Activated naive CD4-positive, alpha-beta T cell treated with anti-CD3 and anti-CD28 coated beads, Interleukin-2, amount 50 U/mL, for 24 hours (primary cell): ENCODE measurements at regions not wholly inside any gene's neighbourhood (a gene's known extent, or its start where the extent isn't known, plus 50 kb on each side); places are given as distances from the start of the nearest gene placed in this dataset.

Experiments used
- H3K27ac Mint-ChIP-seq: one replicate; pipeline ENCODE4 v1.8.0; 2021; ENCODE audit warnings: mild to moderate bottlenecking, mixed read lengths
- H3K27me3 Mint-ChIP-seq: one replicate; pipeline ENCODE4 v1.8.0; 2021; ENCODE audit warnings: mixed read lengths
- H3K36me3 Mint-ChIP-seq: one replicate; pipeline ENCODE4 v1.8.0; 2021; ENCODE audit warnings: mixed read lengths
- H3K4me1 Mint-ChIP-seq: one replicate; pipeline ENCODE4 v1.8.0; 2021; ENCODE audit warnings: mixed read lengths
- H3K4me3 Mint-ChIP-seq: one replicate; pipeline ENCODE4 v1.8.0; 2021; ENCODE audit warnings: mild to moderate bottlenecking, mixed read lengths
- H3K9me3 Mint-ChIP-seq: one replicate; pipeline ENCODE4 v1.8.0; 2021; ENCODE audit warnings: mixed read lengths

DNA sequence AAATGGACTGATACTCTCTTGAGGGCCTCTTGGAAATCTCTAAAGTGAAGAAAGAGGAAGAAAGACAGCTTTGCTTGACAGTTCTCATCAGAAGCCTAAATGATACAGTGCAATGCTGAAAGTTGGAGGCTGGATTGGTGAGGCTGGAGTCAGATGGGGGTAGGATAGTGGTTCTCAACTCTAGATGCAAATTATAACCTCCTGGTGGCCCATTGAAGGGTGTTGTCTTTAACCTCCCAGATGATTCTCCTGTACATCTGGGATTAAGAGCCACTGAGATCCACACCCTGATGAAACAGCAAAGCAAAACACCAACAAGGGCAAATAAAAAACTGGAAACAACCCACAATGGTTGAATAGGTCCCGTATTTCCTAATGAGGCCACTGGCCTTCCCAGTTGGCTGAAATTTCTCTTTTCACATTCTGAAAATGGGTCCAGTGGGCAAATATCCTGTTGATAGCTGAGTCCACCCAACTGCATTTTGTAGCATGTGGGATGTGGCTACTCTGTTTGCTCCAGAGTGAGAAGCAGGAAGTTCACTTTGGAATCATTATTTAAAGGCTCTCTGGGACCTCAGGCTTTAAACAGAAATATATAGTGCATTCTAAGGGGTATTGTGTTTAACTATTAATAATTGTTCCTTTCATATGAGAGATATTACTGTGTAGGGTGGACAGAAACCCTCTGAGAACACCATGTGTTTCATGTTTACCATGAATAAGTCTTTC, 208.1 kb downstream of the SOX4 start:
- H3K36me3 Mint-ChIP-seq: no peaks in the 10 kb centered on the region
- no peak overlapping the region for H3K4me3 Mint-ChIP-seq
- no peaks in the 10 kb centered on the region for H3K27me3 Mint-ChIP-seq
- no peak overlapping the region for H3K27ac Mint-ChIP-seq
- no peaks in the 10 kb centered on the region for H3K4me1 Mint-ChIP-seq
- no peaks in the 10 kb centered on the region for H3K9me3 Mint-ChIP-seq

DNA sequence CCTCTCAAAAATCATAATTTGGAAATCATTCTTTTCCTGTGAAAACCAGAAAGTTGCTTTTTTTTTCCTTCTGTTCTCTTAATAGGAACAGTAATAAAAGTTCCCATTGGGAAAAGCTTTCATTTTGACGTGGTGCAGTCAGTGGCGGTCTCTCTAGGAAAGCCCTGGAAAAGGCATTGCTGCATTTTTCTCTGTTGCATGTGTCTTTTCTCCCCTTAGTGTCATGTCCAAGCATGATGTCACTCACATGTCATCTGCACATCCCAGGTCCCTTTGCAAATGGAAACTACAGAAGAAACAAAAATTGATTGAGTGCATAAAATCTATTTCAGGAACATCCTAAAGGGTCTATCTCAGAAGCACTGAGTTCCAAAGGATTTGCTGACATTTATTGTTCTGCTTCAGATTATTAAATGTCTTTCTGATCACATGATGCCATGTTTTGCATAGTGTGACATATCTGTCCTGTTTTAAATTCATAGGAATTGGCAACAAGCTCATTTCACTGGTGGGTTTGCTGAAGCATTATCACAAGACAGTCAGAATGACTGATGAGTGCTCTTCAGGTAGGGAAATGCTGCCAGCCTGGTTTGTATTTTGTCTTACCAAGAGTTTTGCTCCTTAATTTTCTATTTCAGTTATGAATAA, 208.7 kb downstream of the SOX4 start:
- Mint-ChIP-seq H3K4me1 (no peaks in the 10 kb centered on the region), H3K27ac (no peak overlapping the region), H3K27me3 (no peaks in the 10 kb centered on the region), H3K9me3 (no peaks in the 10 kb centered on the region), H3K4me3 (no peak overlapping the region), H3K36me3 (no peaks in the 10 kb centered on the region)

DNA sequence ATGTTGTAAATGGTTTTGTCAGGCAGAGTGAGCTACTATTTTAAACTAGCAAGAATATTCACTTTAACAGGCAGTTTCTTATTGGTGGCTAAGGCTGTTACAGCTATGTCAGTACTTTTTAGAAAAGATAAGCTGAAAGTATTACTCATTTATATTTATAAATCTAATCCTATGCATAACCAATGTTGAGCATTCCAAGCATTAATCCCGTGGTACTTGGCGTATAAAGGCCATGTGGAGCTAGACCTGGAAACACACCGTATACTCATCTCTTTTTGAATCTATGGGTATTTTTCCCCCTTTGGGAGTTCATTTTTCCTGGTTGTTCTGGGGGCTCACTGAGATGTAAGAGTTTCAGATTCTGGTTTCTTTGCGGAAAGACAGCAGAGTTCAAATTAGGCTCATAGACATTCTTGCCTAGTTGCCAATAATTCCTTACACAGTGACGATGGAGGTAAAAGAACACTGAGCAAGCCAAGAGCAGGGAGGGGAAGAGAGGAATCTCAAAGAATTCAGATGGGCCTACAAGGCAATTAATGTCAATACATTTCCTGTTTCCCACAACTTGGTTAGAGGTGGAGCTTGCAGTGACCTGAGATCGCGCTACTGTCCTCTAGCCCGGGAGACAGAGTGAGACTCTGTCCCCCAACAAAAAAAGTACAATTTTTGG, 211.5 kb downstream of the SOX4 start:
- Mint-ChIP-seq H3K4me1 (no peaks in the 10 kb centered on the region), H3K36me3 (no peaks in the 10 kb centered on the region), H3K4me3 (no peak overlapping the region), H3K9me3 (no peaks in the 10 kb centered on the region), H3K27me3 (no peaks in the 10 kb centered on the region), H3K27ac (no peak overlapping the region)

DNA sequence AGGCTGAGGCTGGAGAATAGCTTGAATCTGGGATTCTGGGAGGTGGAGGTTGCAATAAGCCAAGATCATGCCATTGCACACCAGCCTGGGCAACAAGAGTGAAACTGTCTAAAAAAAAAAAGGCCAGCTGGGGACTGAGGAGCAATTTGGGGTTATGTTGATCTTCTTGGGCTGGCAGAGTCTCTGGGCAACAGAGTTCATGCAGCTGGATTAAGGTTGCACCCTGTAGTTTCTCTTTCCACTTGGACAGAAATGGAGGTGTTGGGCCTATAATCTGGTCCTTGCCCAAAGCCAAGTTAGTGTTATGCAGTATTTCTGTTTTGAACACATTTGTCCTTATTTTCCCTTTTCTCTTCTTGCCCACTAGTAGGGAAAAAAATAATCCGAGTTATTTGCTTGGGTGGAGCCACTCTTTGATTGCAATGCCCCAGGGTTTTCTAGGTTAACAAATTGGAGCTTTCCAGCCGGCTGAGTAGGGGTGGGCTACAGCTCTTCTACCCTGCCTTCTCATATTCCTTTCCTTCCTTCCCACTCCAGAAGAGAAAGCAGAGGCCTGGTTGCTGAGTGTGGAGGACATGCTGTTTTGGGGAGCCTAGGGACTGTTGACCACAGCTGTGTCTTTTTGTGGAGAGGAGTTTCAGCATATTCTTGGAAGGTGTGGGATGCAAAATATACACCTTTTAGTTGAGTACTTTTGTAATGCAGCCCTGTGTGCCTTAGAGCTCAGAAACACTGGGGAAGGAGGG, 213.9 kb downstream of the SOX4 start:
- Mint-ChIP-seq H3K4me3 (no peak overlapping the region), H3K27me3 (no peaks in the 10 kb centered on the region), H3K27ac (no peak overlapping the region), H3K4me1 (no peaks in the 10 kb centered on the region), H3K36me3 (no peaks in the 10 kb centered on the region), H3K9me3 (no peaks in the 10 kb centered on the region)

DNA sequence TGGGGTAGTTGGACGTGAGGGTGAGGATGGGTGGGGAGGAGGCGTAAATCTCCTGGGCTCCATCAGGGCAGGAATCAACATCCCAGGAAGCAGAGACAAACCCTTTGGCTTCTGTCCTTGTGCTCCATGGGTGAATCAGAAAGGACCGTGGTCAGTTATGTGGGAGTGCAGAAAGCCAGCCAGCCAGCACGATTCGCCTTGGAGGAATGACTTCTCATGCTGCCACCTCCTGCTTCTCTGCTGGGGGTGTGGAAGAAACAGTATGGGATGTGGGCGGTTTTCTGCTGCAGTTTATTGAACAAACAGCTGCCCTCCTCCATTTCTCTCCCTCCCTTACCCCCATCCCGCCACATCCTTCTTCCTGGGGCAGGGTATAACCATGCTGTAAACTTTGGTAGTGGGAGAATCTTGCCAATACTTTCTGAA, 214.5 kb downstream of the SOX4 start:
- Mint-ChIP-seq H3K27me3 (no peaks in the 10 kb centered on the region), H3K4me3 (no peak overlapping the region), H3K9me3 (no peaks in the 10 kb centered on the region), H3K36me3 (no peaks in the 10 kb centered on the region), H3K4me1 (no peaks in the 10 kb centered on the region), H3K27ac (no peak overlapping the region)

DNA sequence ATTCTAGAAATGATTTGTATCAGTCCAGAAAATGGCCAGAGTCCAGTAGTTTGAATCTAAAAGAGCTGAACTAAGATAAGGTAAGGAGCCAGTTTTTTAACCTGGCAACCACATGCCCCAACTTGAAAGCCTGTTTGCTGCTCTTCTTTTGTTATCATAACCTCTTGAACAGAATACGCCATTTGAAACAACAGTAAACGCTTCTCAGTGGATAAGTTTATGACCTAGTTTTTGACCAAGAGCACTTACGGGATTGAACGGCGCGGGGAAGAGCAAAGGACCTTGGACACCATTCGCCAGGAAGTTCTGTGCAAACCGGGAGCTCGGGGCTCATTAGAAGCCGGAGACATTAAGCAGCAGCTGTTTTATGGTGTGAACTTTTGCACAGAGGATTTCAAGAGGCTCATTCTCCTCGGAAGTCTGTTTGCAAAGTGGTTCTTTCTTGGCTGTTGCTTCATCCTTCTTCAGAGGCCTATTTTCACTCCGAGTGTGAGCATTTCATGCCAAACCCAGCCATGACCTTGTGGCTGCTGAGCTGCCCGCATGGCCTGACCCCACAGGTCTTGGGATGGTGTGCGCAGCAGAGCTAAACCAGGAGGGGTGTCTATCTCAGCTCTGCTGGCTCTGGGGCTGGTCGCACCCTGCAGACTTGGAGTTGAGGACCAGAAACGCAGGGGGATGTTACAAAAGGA, 215.1 kb downstream of the SOX4 start:
- no peak overlapping the region for H3K27ac Mint-ChIP-seq
- H3K36me3 Mint-ChIP-seq: no peaks in the 10 kb centered on the region
- no peaks in the 10 kb centered on the region for H3K27me3 Mint-ChIP-seq
- H3K4me1 Mint-ChIP-seq: no peaks in the 10 kb centered on the region
- no peak overlapping the region for H3K4me3 Mint-ChIP-seq
- no peaks in the 10 kb centered on the region for H3K9me3 Mint-ChIP-seq

DNA sequence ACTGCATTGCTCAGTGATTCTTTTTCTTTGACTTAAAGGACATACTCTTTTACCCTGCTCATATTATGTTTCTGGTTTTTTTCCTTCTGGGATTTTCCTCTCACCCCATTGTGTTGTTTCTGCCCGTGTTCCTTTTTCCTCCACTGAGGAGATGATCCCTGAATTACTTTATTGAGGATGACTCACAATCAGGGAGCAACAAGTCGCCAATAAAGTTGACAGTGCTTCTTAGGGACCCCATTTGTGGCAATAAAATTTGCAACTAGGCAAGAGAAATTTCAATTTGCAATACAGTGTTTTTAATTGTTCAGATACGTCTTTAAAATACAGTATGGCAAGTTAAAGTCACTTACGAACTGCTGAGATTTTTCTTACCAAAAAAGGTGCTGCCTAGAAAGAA, 217.9 kb downstream of the SOX4 start:
- H3K27ac Mint-ChIP-seq: no peak overlapping the region
- no peaks in the 10 kb centered on the region for H3K27me3 Mint-ChIP-seq
- no peaks in the 10 kb centered on the region for H3K36me3 Mint-ChIP-seq
- H3K4me1 Mint-ChIP-seq: no peaks in the 10 kb centered on the region
- no peak overlapping the region for H3K4me3 Mint-ChIP-seq
- no peaks in the 10 kb centered on the region for H3K9me3 Mint-ChIP-seq

DNA sequence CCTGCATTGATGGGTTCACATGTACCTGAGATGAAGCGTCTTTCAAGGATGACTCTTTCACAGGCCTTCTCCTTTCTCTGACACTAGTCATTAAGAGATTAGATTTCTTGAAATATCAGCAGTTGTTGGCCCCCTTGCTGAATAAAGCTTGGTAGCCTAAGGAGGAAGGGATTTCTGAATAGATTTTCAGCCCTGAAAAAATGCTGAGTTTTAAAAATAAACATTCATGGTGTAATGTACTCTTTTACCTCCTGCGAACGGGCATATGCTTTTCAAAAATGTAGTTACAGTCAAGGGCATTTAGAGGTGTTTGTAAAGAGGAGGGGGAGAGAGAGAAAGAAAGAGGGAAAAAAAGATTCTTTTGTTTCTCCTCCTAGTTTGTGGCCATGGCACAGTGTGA, 222.7 kb downstream of the SOX4 start:
- Mint-ChIP-seq H3K4me3 (no peak overlapping the region), H3K4me1 (no peaks in the 10 kb centered on the region), H3K27me3 (no peaks in the 10 kb centered on the region), H3K36me3 (no peaks in the 10 kb centered on the region), H3K27ac (no peak overlapping the region), H3K9me3 (no peaks in the 10 kb centered on the region)

DNA sequence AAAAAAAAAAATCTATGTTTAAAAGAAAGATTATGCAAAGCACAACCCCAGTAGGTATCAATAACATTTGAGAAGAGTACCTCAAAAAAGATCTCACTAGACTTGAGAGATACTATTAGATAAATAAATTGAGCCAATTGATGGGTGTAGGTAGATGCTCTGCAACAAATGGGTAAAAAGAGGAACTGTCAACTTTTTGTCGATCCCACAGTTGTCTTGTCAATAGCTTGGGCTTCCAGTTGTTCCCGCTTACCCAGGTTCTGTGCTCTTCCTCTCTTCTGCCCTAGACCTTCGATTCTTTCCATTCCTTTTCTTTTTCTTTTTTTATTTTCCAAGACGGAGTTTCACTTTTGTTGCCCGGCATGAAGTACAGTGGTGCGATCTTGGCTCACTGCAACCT, 226.9 kb downstream of the SOX4 start:
- Mint-ChIP-seq H3K4me1 (no peaks in the 10 kb centered on the region), H3K27ac (no peak overlapping the region), H3K4me3 (no peak overlapping the region), H3K27me3 (no peaks in the 10 kb centered on the region), H3K36me3 (no peaks in the 10 kb centered on the region), H3K9me3 (no peaks in the 10 kb centered on the region)

DNA sequence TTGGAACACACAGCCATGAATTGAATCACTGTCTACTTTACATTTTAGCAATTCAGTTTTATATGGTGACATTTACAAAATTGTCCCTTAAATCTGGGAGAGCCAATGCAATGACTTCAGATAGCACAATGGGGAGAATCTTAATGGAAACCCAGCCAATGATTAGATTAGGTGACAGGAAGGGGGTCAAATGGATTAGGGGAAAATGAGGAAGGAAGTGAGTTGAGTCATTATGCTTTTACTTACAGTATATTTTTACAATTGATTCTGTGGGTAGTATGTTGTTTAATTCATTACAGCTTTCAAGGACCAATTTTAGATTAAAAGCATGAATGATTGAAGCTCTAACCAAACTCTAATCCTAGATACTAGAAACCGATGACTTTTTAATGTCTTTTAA, 229.8 kb downstream of the SOX4 start:
- no peak overlapping the region for H3K4me3 Mint-ChIP-seq
- no peaks in the 10 kb centered on the region for H3K27me3 Mint-ChIP-seq
- H3K27ac Mint-ChIP-seq: no peak overlapping the region
- no peaks in the 10 kb centered on the region for H3K9me3 Mint-ChIP-seq
- H3K36me3 Mint-ChIP-seq: no peaks in the 10 kb centered on the region
- no peaks in the 10 kb centered on the region for H3K4me1 Mint-ChIP-seq

DNA sequence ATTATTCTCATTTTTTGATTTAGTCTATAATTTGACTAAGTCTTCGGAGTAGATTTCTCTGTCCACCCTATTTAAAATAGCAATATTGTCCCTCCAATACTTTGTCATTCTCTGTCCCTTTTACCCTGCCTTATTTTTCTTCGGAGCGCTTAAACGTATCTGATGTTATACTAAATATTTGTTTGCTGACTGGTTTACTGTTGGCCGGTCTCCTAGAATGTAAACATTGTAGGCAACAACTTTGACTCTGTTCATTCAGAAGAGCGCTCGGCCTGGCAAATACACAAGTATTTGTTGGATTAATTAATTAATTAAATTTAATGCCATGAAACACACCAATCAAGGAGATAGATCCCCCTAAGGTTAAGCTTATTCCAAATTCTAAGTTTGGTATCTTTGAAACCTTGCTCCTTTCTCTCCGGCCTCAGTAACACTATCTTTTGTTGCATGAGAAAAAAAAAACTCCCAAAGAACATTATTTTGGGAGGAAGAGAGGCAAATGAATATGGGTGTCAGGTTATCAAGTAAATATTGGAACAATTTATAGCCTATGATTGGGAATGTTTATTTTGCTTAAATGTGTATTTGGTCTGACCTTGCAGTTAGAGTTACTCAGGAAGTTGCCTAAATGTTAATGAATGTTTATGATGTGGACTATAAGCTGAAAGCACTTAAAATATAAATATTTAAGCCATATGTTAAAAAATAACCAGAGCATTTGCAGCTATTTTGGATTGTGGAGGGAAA, 231.1 kb downstream of the SOX4 start:
- Mint-ChIP-seq H3K9me3 (no peaks in the 10 kb centered on the region), H3K27ac (no peak overlapping the region), H3K36me3 (no peaks in the 10 kb centered on the region), H3K4me3 (no peak overlapping the region), H3K4me1 (no peaks in the 10 kb centered on the region), H3K27me3 (no peaks in the 10 kb centered on the region)

DNA sequence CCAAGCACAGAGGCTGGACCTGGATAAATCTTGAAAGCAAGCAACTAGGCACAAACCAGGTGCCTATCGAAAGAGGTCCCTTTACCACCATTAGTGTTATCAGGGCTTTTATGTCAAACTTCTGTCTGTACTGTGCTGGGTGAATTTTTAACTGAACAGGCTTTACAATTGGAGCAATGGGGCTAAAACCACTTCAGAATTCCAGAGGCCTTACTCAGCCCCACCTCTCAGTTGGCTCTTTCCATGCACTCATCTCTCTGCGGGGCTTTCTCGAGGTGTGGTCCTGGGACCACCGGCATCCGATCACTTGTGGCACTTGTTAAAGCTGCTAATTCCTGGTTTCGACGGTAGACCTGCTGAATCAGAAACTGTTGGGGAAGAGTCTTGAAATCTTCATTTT, 232.5 kb downstream of the SOX4 start:
- Mint-ChIP-seq H3K36me3 (no peaks in the 10 kb centered on the region), H3K27me3 (no peaks in the 10 kb centered on the region), H3K9me3 (no peaks in the 10 kb centered on the region), H3K27ac (no peak overlapping the region), H3K4me3 (no peak overlapping the region), H3K4me1 (no peaks in the 10 kb centered on the region)

DNA sequence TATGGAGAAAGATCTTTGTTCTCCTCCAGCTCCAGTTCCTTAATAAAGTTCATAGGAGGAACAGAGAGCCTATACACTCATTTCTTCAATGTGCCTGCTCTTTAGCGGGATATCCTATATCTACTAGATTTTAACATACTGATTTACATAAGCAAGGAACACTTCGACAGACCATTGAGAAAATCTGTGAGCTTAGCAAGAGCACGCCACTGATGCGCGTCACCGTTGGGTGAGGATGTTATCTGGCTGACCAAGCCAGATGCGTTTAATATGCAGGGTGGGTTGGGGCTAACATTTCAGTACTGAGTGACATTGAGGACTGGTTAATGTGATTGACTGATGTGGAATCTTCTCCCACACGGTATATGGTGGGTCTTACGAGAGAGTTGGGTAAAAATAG, 233.4 kb downstream of the SOX4 start:
- Mint-ChIP-seq H3K36me3 (no peaks in the 10 kb centered on the region), H3K27ac (no peak overlapping the region), H3K9me3 (no peaks in the 10 kb centered on the region), H3K4me3 (no peak overlapping the region), H3K4me1 (peaks cover 5% of the 10 kb centered on the region), H3K27me3 (no peaks in the 10 kb centered on the region)

DNA sequence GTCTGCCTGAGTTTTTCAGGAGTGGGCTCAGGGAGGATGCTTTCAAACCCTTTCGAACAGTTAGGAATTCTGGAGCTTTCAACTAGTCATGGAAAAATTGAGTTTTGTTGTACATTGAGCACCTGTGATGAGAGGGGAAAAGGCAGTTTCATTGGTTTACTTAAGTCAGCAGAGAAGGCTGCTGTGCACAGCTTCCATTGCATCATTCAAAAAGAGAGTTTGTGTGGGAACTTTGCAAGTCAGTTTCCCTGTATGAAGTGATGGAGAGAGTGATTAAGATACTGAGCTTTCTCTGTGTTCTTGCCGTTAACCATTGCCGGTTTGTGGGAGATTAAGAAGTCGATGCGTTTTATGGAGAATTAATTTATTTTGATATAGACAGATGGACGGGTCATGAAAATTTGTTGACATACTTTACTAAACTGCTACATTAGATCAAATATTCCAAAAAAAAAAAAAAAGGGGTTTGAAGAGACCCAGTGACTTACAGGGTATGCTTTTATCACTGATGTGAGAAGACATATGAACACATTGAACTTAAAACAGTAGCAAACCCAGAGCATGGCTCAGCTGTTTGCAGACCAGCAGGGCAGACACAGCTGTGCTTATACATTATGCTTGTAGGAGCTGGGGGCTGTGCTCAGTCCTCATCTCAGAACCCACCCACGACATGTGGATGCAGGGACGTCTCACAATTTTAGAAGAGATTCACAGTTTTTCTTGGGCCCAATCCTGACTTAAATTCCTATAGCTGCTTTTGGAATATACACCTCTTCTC, 234.1 kb downstream of the SOX4 start:
- Mint-ChIP-seq H3K4me1 (peaks cover 5% of the 10 kb centered on the region), H3K36me3 (no peaks in the 10 kb centered on the region), H3K4me3 (no peak overlapping the region), H3K9me3 (no peaks in the 10 kb centered on the region), H3K27me3 (no peaks in the 10 kb centered on the region), H3K27ac (no peak overlapping the region)
